SIG-M5 (cell line): ENCODE measurements at regions not wholly inside any gene's neighbourhood (a gene's known extent, or its start where the extent isn't known, plus 50 kb on each side); places are given as distances from the start of the nearest gene placed in this dataset.
"Not testable (repeated sequence)": the region's sequence is repeated elsewhere in the genome, so short reads cannot be mapped to it uniquely, and the experiment has no call there.

Experiments
- DNase-seq: peaks from one replicate; lab custom pipeline; 2025; lab: John Stamatoyannopoulos, UW

GRCh38 chr6:112459758-112460304 is 112.7 kb downstream of the RFPL4B start:
- no peak for DNase-seq

- DNase-seq: no peak
Measured at GRCh38 chr6:112464901-112465665, 118.0 kb downstream of the RFPL4B start.

- no peak for DNase-seq
Measured at GRCh38 chr6:112466373-112467151, 119.4 kb downstream of the RFPL4B start.

- no peak for DNase-seq
Measured at GRCh38 chr6:112468359-112468758, 121.2 kb downstream of the RFPL4B start.

- no peak for DNase-seq
Measured at GRCh38 chr6:112469306-112469705, 122.2 kb downstream of the RFPL4B start.

GRCh38 chr6:112470376-112470775 is 123.2 kb downstream of the RFPL4B start:
- DNase-seq: no peak

GRCh38 chr6:112470950-112471349 is 123.8 kb downstream of the RFPL4B start:
- no peak for DNase-seq

- no peak for DNase-seq
Measured at GRCh38 chr6:112475083-112475482, 128.0 kb downstream of the RFPL4B start.

GRCh38 chr6:112477125-112477524 is 130.0 kb downstream of the RFPL4B start:
- no peak for DNase-seq

GRCh38 chr6:112478036-112478435 is 130.9 kb downstream of the RFPL4B start:
- no peak for DNase-seq

GRCh38 chr6:112479975-112480374 is 132.8 kb downstream of the RFPL4B start:
- not testable (repeated sequence) for DNase-seq

- DNase-seq: no peak
Measured at GRCh38 chr6:112480553-112480952, 133.4 kb downstream of the RFPL4B start.

GRCh38 chr6:112481211-112481610 is 134.1 kb downstream of the RFPL4B start:
- no peak for DNase-seq

GRCh38 chr6:112482373-112482772 is 135.2 kb downstream of the RFPL4B start:
- no peak for DNase-seq

- no peak for DNase-seq
Measured at GRCh38 chr6:112485120-112485826, 138.1 kb downstream of the RFPL4B start.

GRCh38 chr6:112485827-112486212 is 138.7 kb downstream of the RFPL4B start:
- no peak for DNase-seq

- no peak for DNase-seq
Measured at GRCh38 chr6:112486454-112486853, 139.3 kb downstream of the RFPL4B start.

- no peak for DNase-seq
Measured at GRCh38 chr6:112488238-112488637, 141.1 kb downstream of the RFPL4B start.

GRCh38 chr6:112501705-112502104 is 154.6 kb downstream of the RFPL4B start:
- DNase-seq: no peak

GRCh38 chr6:112502351-112503090 is 155.4 kb downstream of the RFPL4B start:
- DNase-seq: no peak

- DNase-seq: no peak
Measured at GRCh38 chr6:112503091-112503596, 156.0 kb downstream of the RFPL4B start.

GRCh38 chr6:112504621-112505020 is 157.5 kb downstream of the RFPL4B start:
- DNase-seq: no peak
